DMS114 treated with DMSO at 0.1 percent for 48 hours (cell line): ENCODE measurements at regions not wholly inside any gene's neighbourhood (a gene's known extent, or its start where the extent isn't known, plus 50 kb on each side); places are given as distances from the start of the nearest gene placed in this dataset.

Experiments used
- DNase-seq: peaks from one replicate; lab custom pipeline; 2025; ENCODE audit not compliant: unreplicated experiment; lab: John Stamatoyannopoulos, UW

GRCh38 chr15:31261266-31262142 is 65.1 kb upstream of the KLF13 start:
- DNase-seq = no peak

GRCh38 chr15:31262143-31262530 is 64.5 kb upstream of the KLF13 start:
- DNase-seq = no peak

GRCh38 chr15:31262901-31263671 is 63.5 kb upstream of the KLF13 start:
- no peak for DNase-seq

GRCh38 chr15:31263751-31264558 is 62.7 kb upstream of the KLF13 start:
- no peak for DNase-seq

GRCh38 chr15:31264559-31265089 is 62.0 kb upstream of the KLF13 start:
- DNase-seq = no peak

- DNase-seq = no peak
These were observed 61.4 kb upstream of the KLF13 start for GRCh38 chr15:31265090-31265870.

- no peak for DNase-seq
These were observed 60.5 kb upstream of the KLF13 start for GRCh38 chr15:31265871-31266711.

- no peak for DNase-seq
These were observed 59.9 kb upstream of the KLF13 start for GRCh38 chr15:31266712-31267111.

- no peak for DNase-seq
These were observed 59.2 kb upstream of the KLF13 start for GRCh38 chr15:31267161-31268107.

- no peak for DNase-seq
These were observed 58.5 kb upstream of the KLF13 start for GRCh38 chr15:31268108-31268501.

- no peak for DNase-seq
These were observed 57.5 kb upstream of the KLF13 start for GRCh38 chr15:31268911-31269784.

- DNase-seq = no peak
These were observed 56.6 kb upstream of the KLF13 start for GRCh38 chr15:31269816-31270575.

- DNase-seq = no peak
These were observed 55.9 kb upstream of the KLF13 start for GRCh38 chr15:31270767-31271166.

GRCh38 chr15:31271224-31271635 is 55.4 kb upstream of the KLF13 start:
- DNase-seq = no peak

- no peak for DNase-seq
These were observed 54.7 kb upstream of the KLF13 start for GRCh38 chr15:31271711-31272557.
